Esophagus squamous epithelium (tissue), 5 donors: ENCODE measurements at regions not wholly inside any gene's neighbourhood (a gene's known extent, or its start where the extent isn't known, plus 50 kb on each side); places are given as distances from the start of the nearest gene placed in this dataset.

Experiments
- DNase-seq: peaks from one replicate; lab custom pipeline; 2025; lab: John Stamatoyannopoulos, UW
- H3K27ac ChIP-seq, 4 donors: fragments of 200-600 bp; sonication (generic); one replicate each; pipeline ENCODE4 v1.5.1; 2016 to 2019; ENCODE audit warnings: mild to moderate bottlenecking in 1 of 4
- H3K27me3 ChIP-seq, 4 donors: fragments of 200-600 bp; sonication (generic); 1 replicate in 3 of 4; 2 replicates in 1 of 4; pipeline versions ENCODE4 v1.5.1 to v1.6.0; 2017 to 2021; ENCODE audit warnings: antibody characterized with exemption in 1 of 4
- H3K36me3 ChIP-seq, 3 donors: fragments of 200-600 bp; sonication (generic); one replicate each; pipeline ENCODE4 v1.5.1; 2016 to 2019
- H3K4me1 ChIP-seq, 3 donors: fragments of 200-600 bp; sonication (generic); one replicate each; pipeline ENCODE4 v1.5.1; 2017 to 2019
- H3K4me3 ChIP-seq, 4 donors: fragments of 200-600 bp; sonication (generic); 1 replicate in 3 of 4; 2 replicates in 1 of 4; pipeline ENCODE4 v1.5.1; 2016 to 2019; ENCODE audit warnings: mild to moderate bottlenecking in 2 of 4, moderate library complexity in 1 of 4
- H3K9me3 ChIP-seq, 3 donors: fragments of 200-600 bp; sonication (generic); one replicate each; pipeline ENCODE4 v1.5.1; 2016 to 2019
- CTCF ChIP-seq, 6 experiments: fragments of 450-650 bp in 4 of 6; fragments of 200-600 bp in 2 of 6; sonication (generic) in 2 of 6; IDR thresholded peaks; one replicate each; pipeline ENCODE4 v1.5.1; 2016 to 2019; ENCODE audit warnings: antibody characterized with exemption in 6 of 6, mild to moderate bottlenecking in 4 of 6, moderate library complexity in 4 of 6
- POLR2A ChIP-seq, 4 donors: fragments of 450-650 bp; IDR thresholded peaks; one replicate each; pipeline ENCODE4 v1.6.1; 2017; ENCODE audit warnings: antibody characterized with exemption in 4 of 4, mild to moderate bottlenecking in 4 of 4, moderate library complexity in 3 of 4
- WGBS, 2 donors: methylation state at CpG; one replicate each; pipeline ENCODE4 v1.1.5; 2018; 5-methylcytosine and 5-hydroxymethylcytosine counted together
- intact Hi-C: fragments of 100-400 bp; cut with DNase I; formaldehyde crosslinking; loops from one replicate; pipeline ENCODE4 v1.15.0; 2022
- donor health status: DM: yes; HTN: yes; CAD: no.

DNA sequence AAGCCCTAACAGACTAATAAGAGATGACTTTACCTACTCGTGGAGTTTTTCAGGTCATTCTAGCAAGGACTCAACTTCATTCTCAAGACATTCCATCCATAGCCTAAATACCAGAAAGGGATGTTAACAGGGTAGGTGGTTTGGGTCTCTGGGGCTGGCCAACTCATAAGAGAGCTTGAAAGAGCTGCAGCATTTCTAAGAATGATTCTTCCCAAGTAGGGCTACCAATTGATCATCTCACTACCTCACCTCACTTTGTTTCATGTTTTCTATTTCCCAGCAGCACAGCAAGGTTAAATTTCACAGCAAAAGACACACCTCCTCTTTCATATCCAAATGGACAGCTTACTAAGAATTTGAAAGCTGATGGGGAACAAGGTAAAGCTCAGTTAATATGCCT is 614.8 kb upstream of the DIPK2B start:
- intact Hi-C loops = no loop called here
- Histone ChIP-seq H3K4me3 (no peak overlapping the region), H3K4me1 (peaks cover 0 to 6% (median 0%) of the 10 kb centered on the region in 3 donors), H3K27ac (no peak overlapping the region), H3K27me3 (no peaks in the 10 kb centered on the region), H3K9me3 (no peaks in the 10 kb centered on the region), H3K36me3 (peaks cover 0 to 17% (median 0%) of the 10 kb centered on the region in 3 donors)
- 24 to 78% methylated on average over 1 of the region's 1 CpG for WGBS, 2 donors
- DNase-seq = no peak
- TF ChIP-seq CTCF (IDR thresholded peaks at IDR 0.05) (no peak), POLR2A (IDR thresholded peaks at IDR 0.05) (no peak)

- H3K36me3 ChIP-seq = peaks cover 0 to 10% (median 0%) of the 10 kb centered on the region in 3 donors
- WGBS, 2 donors = 63 to 74% methylated on average over 5 to 6 of the region's 6 CpGs
- no peak overlapping the region for H3K4me3 ChIP-seq
- H3K9me3 ChIP-seq = no peaks in the 10 kb centered on the region
- no peaks in the 10 kb centered on the region for H3K27me3 ChIP-seq
- intact Hi-C loops = no loop called here
- TF ChIP-seq POLR2A (IDR thresholded peaks at IDR 0.05) (no peak), CTCF (IDR thresholded peaks at IDR 0.05) (no peak)
- H3K27ac ChIP-seq = peak overlapping the region in 1 of 4 donors; percentile 28
- H3K4me1 ChIP-seq = peaks cover 0 to 44% (median 18%) of the 10 kb centered on the region in 3 donors
- no peak for DNase-seq
Observed at GRCh38 chrX:45811326-45811725, 610.6 kb upstream of the DIPK2B start.

GRCh38 chrX:45807572-45808425 is 607.1 kb upstream of the DIPK2B start:
- no peak for DNase-seq
- H3K4me1 ChIP-seq = peaks cover 0 to 64% (median 23%) of the 10 kb centered on the region in 3 donors
- no peaks in the 10 kb centered on the region for H3K36me3 ChIP-seq
- TF ChIP-seq POLR2A (IDR thresholded peaks at IDR 0.05) = no peak
- TF ChIP-seq CTCF (IDR thresholded peaks at IDR 0.05) = no peak
- H3K4me3 ChIP-seq = peak overlapping the region in 1 of 4 donors; percentile 47
- H3K9me3 ChIP-seq = no peaks in the 10 kb centered on the region
- 24 to 40% methylated on average over 12 of the region's 12 CpGs for WGBS, 2 donors
- intact Hi-C loops = no loop called here
- H3K27me3 ChIP-seq = no peaks in the 10 kb centered on the region
- H3K27ac ChIP-seq = peak overlapping the region; percentile 55 to 78 (median 70)

DNA sequence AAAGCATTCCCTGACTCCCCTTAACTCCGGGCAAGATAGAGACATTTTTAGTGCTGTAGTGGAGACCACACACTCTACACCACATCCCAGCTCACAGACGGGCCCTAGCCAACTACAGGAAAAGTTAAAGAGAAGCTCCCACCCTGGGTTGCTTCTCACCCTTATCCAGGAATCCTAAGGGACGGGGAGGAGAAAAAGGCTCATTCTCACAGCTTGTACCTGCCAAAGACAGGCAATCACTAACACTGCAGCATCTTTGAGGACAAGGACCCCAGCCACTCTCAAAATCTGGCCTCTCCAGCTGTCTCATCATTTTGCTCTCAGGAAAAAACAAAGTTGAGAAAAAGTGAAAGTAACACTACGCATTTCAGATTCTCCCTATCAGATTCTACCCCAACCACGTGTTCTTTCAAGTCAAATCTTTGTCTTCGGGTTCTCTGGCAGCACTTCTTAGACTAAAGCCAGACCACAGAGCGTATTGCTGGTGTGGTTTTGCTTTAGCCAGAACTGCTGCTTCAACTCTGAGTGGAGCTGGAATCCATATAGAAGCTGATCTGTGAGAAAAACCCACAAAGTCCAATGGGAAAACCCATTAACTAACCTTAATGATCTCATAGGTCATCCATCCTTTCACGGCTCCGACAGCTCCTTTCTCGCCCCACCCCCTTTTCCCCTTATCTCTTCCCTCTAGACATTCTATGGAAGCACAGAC is 605.9 kb upstream of the DIPK2B start:
- Histone ChIP-seq H3K4me3 (peak overlapping the region in 3 of 4 donors; percentile 22 to 47 (median 31)), H3K9me3 (no peaks in the 10 kb centered on the region), H3K27ac (peak overlapping the region; percentile 51 to 78 (median 64)), H3K4me1 (peaks cover 0 to 66% (median 23%) of the 10 kb centered on the region in 3 donors), H3K27me3 (no peaks in the 10 kb centered on the region), H3K36me3 (no peaks in the 10 kb centered on the region)
- no peak for DNase-seq
- intact Hi-C loops = no loop called here
- 22 to 37% methylated on average over 6 to 8 of the region's 10 CpGs for WGBS, 2 donors
- TF ChIP-seq POLR2A (IDR thresholded peaks at IDR 0.05) (peak in 1 of 4 donors; percentile 35), CTCF (IDR thresholded peaks at IDR 0.05) (no peak)

DNA sequence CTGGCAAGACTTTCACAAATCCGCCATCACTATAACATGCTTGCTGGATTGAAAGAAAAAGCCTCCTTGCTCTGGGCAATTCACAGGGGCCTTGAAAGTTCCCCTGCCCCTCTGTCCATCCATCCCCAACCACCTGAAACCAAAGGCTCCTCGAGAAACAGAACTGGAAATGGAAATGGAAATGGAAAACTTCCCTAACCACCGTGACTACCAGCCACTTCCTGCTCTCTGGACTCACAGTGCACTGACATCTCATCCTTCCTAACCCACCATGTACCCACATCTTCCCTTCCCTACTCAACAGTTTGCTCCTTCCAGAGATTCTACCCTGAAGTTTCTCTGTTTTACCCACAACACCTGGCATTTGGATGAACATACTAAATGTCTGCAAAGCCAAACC is 603.6 kb upstream of the DIPK2B start:
- no peaks in the 10 kb centered on the region for H3K9me3 ChIP-seq
- WGBS, 2 donors = 49 to 58% methylated on average over 3 of the region's 3 CpGs
- H3K4me3 ChIP-seq = no peak overlapping the region
- no peak overlapping the region for H3K27ac ChIP-seq
- H3K27me3 ChIP-seq = no peaks in the 10 kb centered on the region
- no peak for TF ChIP-seq CTCF (IDR thresholded peaks at IDR 0.05)
- intact Hi-C loops = no loop called here
- no peak for DNase-seq
- peaks cover 0 to 77% (median 19%) of the 10 kb centered on the region in 3 donors for H3K4me1 ChIP-seq
- no peaks in the 10 kb centered on the region for H3K36me3 ChIP-seq
